BLaER1 (cell line): ENCODE measurements at regions not wholly inside any gene's neighbourhood (a gene's known extent, or its start where the extent isn't known, plus 50 kb on each side); places are given as distances from the start of the nearest gene placed in this dataset.

Source experiments
- H3K27ac ChIP-seq: shearing (Covaris generic); formaldehyde crosslinking; 2 replicates; pipeline ENCODE4 v1.8.1; 2022
- H3K27me3 ChIP-seq: shearing (Covaris generic); formaldehyde crosslinking; 2 replicates; pipeline ENCODE4 v1.8.1; 2022
- H3K36me3 ChIP-seq: shearing (Covaris generic); formaldehyde crosslinking; 2 replicates; pipeline ENCODE4 v1.8.1; 2022
- H3K4me1 ChIP-seq: shearing (Covaris generic); formaldehyde crosslinking; 2 replicates; pipeline ENCODE4 v1.8.1; 2022
- H3K4me2 ChIP-seq: shearing (Covaris generic); formaldehyde crosslinking; 2 replicates; pipeline ENCODE4 v1.8.1; 2022
- H3K4me3 ChIP-seq: shearing (Covaris generic); formaldehyde crosslinking; 2 replicates; pipeline ENCODE4 v1.8.1; 2022
- H3K9ac ChIP-seq: shearing (Covaris generic); formaldehyde crosslinking; 2 replicates; pipeline ENCODE4 v1.8.1; 2022
- H3K9me3 ChIP-seq: shearing (Covaris generic); formaldehyde crosslinking; 2 replicates; pipeline ENCODE4 v1.8.1; 2022
- H4K20me1 ChIP-seq: shearing (Covaris generic); formaldehyde crosslinking; 2 replicates; pipeline ENCODE4 v1.8.1; 2022
- Cebpa-rat ChIP-seq: shearing (Covaris generic); IDR thresholded peaks from 2 replicates; pipeline ENCODE4 v1.8.1; 2022

DNA sequence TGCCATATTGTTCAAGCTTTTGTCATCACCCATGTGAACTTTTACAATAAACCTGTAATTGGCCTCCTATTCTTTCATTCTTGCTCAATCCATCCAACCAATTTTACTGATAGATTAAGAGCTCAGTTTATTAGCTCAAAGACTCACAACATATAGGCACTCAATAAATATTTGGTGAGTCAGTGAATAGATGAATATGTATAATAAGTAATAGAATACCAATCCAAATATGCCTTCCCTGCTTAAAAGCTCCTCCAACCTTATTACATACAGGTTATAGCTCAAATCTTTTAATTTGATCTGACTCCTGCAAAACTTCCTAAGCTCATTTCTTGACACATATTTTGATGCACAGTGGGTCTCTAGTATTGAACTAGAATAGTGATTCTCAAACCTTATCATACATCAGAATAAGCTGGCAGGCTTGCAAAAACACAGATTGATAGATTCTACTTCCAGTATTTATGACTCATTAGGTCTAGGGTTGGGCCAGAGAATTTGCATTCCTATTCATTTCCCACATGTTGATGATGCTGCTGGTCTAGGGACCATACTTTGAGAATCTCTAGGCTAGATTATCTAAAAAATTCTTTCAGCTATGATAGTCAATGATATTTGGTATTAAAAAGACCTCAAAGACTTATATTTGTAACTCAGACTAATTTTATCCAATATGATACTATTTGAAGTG is 114.4 kb downstream of the PCTP start:
- peaks cover 20% of the 10 kb centered on the region for H3K9me3 ChIP-seq
- no peak overlapping the region for H3K9ac ChIP-seq
- TF ChIP-seq Cebpa-rat = no peak
- no peaks in the 10 kb centered on the region for H3K27me3 ChIP-seq
- no peaks in the 10 kb centered on the region for H3K36me3 ChIP-seq
- H3K27ac ChIP-seq = no peak overlapping the region
- no peak overlapping the region for H3K4me3 ChIP-seq
- no peak overlapping the region for H3K4me2 ChIP-seq
- H4K20me1 ChIP-seq = no peaks in the 10 kb centered on the region
- H3K4me1 ChIP-seq = no peaks in the 10 kb centered on the region

DNA sequence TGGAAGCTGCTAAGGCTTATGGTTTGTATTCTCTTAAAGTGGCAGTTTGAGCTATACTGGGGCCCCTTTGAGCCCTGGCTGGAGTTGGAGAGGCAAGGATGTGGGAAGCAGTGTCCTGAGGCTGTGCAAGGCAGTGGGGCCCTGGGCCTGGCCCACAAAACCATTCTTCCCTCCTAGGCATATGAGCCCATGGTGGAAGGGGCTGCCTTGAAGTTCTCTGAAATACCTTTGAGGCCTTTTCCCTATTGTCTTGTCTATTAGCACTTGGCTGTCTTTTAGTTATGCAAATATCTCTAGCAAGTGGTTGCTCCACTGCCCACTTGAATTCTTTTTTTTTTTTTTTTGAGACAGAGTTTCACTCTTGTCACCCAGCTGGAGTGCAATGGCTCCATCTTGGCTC is 119.2 kb downstream of the PCTP start:
- no peak overlapping the region for H3K4me3 ChIP-seq
- H3K36me3 ChIP-seq = no peaks in the 10 kb centered on the region
- no peak overlapping the region for H3K27ac ChIP-seq
- H4K20me1 ChIP-seq = no peaks in the 10 kb centered on the region
- H3K9ac ChIP-seq = no peak overlapping the region
- no peak overlapping the region for H3K4me2 ChIP-seq
- H3K4me1 ChIP-seq = no peaks in the 10 kb centered on the region
- no peak for TF ChIP-seq Cebpa-rat
- H3K9me3 ChIP-seq = peaks cover 23% of the 10 kb centered on the region
- no peaks in the 10 kb centered on the region for H3K27me3 ChIP-seq

DNA sequence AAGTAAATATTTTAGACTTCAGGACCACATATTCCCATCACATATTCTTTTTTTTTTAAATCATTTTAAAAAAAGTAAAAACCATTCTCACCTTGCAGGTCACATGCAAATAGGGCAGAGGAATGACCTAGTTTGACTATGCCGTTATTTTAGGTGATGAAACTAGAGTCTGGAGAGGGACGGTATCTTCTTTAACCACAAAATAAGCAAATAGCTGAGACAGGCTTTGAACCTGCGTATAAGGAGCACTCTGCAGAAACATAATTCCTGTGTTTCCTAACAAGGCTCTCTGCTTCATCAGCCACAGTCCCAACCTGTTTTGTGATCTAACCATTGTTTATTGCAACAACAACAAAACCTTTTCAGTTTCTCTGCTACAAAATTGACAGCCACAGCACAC is 121.5 kb downstream of the PCTP start:
- no peaks in the 10 kb centered on the region for H3K4me1 ChIP-seq
- H3K9me3 ChIP-seq = peaks cover 12% of the 10 kb centered on the region
- H3K4me3 ChIP-seq = no peak overlapping the region
- H3K9ac ChIP-seq = no peak overlapping the region
- H3K36me3 ChIP-seq = no peaks in the 10 kb centered on the region
- no peaks in the 10 kb centered on the region for H4K20me1 ChIP-seq
- no peak for TF ChIP-seq Cebpa-rat
- H3K27me3 ChIP-seq = no peaks in the 10 kb centered on the region
- H3K4me2 ChIP-seq = no peak overlapping the region
- no peak overlapping the region for H3K27ac ChIP-seq

DNA sequence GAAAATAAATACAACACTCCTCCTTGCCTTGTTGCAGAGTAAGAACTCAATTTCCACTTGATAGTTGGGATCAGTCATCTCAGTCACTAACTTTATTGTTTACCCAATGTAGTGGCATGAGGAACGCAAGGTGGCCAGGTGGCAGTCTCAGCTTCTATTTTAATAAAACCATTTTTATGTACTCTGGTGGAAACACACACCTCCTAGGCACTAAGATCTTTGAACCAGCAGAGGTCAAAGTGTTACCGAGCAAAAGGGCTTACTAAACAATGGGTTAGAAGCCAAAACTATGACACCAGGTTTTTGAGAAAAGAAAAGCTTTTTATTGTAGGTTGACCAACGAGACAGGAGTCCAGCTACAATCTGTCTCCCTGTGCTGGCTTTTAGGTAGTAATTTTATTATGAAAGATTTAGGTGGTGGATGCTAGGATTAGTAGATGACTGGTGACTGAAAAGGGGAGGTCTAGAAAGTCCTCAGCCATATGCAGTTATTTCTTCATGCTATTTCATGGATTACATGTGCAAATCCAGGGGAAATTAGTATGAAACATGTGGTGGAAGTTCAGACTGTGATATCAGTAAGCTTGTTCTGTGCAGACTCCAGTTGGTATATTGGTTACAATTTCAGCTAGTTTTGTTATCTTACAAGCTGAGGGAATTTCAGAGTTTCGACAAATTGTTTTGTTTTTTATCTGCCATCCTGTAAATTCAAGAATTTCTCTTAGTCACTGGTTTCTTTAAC is 122.3 kb downstream of the PCTP start:
- no peaks in the 10 kb centered on the region for H4K20me1 ChIP-seq
- H3K9me3 ChIP-seq = peaks cover 12% of the 10 kb centered on the region
- no peaks in the 10 kb centered on the region for H3K4me1 ChIP-seq
- H3K9ac ChIP-seq = no peak overlapping the region
- H3K4me2 ChIP-seq = no peak overlapping the region
- H3K36me3 ChIP-seq = no peaks in the 10 kb centered on the region
- H3K4me3 ChIP-seq = no peak overlapping the region
- no peaks in the 10 kb centered on the region for H3K27me3 ChIP-seq
- no peak overlapping the region for H3K27ac ChIP-seq
- TF ChIP-seq Cebpa-rat = no peak

DNA sequence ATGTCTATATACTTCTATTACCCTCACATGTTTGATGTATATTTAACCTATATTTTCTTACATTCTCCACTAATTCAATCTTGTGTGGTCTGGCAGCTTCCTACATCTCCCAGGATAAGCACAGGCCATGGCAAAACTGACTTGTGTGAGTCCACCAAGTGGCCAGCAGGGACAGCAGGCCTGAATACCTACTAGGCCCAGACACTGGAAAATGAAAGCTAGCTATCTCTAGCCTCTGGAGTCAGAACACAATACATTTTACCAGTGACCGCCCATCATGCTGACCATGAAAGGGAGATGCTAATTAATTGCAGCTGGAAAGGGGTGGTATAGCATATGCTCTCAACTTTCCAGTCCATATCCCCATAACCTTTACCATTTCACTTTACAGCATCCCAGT is 132.3 kb downstream of the PCTP start:
- Histone ChIP-seq H3K27me3 (no peaks in the 10 kb centered on the region), H3K4me3 (no peak overlapping the region), H3K27ac (no peak overlapping the region), H3K4me1 (no peaks in the 10 kb centered on the region), H3K4me2 (no peak overlapping the region), H3K36me3 (no peaks in the 10 kb centered on the region), H3K9me3 (no peaks in the 10 kb centered on the region), H4K20me1 (no peaks in the 10 kb centered on the region), H3K9ac (no peak overlapping the region)
- TF ChIP-seq Cebpa-rat = no peak

DNA sequence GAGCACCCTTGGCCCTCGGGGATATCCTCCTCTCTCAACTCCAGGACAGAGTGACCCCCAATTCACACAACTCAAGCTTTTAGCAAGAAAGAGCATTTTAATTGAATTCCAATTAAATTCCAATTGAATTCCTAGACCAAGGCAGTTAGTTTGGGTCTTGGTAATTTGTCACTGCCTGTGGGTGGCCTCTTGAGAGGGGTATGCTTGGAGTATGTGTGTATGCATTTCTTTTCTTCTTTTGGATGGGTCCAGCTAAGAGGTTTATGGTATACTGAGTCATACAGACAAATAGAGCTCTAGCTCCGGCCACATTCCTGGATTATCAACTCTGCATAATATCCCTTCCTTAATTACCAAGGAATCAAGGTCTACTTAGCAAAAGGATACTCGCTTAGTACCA is 136.7 kb downstream of the PCTP start:
- H3K4me1 ChIP-seq = no peaks in the 10 kb centered on the region
- no peaks in the 10 kb centered on the region for H3K27me3 ChIP-seq
- H3K36me3 ChIP-seq = no peaks in the 10 kb centered on the region
- H3K9me3 ChIP-seq = no peaks in the 10 kb centered on the region
- H4K20me1 ChIP-seq = no peaks in the 10 kb centered on the region
- no peak overlapping the region for H3K4me3 ChIP-seq
- no peak overlapping the region for H3K4me2 ChIP-seq
- no peak overlapping the region for H3K27ac ChIP-seq
- no peak overlapping the region for H3K9ac ChIP-seq
- TF ChIP-seq Cebpa-rat = no peak

DNA sequence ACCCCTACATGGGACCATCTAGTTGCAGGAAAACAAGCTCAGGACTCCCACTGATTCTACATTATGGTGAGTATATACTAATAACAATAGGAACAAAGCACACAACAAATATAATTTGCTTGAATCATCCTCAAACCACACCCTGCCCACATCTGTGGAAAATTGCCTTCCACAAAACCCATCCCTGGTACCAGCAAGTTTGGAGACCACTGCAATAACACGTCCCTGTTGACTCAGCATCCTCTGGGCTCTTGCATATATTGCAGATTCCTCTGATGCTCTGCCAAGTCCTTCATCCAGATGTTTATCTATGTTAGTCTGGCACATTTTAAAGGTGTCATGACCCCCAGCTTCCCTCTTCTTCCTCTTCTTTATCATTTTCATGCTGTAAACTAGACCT is 138.4 kb downstream of the PCTP start:
- Histone ChIP-seq H4K20me1 (no peaks in the 10 kb centered on the region), H3K9me3 (no peaks in the 10 kb centered on the region), H3K27me3 (no peaks in the 10 kb centered on the region), H3K4me2 (no peak overlapping the region), H3K9ac (no peak overlapping the region), H3K4me1 (no peaks in the 10 kb centered on the region), H3K4me3 (no peak overlapping the region), H3K27ac (no peak overlapping the region), H3K36me3 (no peaks in the 10 kb centered on the region)
- TF ChIP-seq Cebpa-rat = no peak

DNA sequence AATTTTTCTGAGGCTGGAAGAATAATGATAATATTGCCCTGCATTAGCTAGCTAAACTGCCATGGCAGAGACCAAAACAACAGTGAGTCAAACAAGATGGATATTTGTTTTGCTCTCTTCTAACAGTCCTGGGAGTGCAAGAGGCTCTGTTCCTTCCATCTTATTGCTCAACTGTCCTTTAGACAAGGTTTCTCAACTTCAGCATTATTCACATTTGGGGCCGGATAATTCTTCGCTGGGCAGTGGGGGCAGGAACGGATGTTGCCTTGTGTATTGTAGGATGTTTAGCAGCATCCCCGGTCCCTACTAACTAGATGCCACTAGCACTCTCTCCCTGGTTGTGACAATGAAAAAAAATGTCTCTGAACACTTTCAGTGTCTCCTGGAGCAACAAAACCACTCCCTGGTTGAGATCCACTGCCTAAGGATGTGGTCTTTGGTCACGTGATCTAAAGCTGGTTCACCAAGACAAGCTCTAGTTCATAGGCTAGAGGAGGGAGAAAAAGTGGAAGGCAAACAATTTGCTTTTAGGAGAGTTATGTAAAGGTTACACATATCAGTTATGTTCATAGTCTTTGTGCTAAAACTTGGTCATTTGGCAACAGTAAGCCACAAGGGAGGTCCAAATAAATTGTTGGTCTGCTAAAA is 144.4 kb downstream of the PCTP start:
- no peak overlapping the region for H3K4me3 ChIP-seq
- H3K9me3 ChIP-seq = no peaks in the 10 kb centered on the region
- H3K36me3 ChIP-seq = no peaks in the 10 kb centered on the region
- H3K4me1 ChIP-seq = 0 out of 2 replicates have a peak, but pooled peaks cover 4% of the 10 kb centered on the region
- H3K9ac ChIP-seq = no peak overlapping the region
- no peak for TF ChIP-seq Cebpa-rat
- no peak overlapping the region for H3K27ac ChIP-seq
- no peak overlapping the region for H3K4me2 ChIP-seq
- no peaks in the 10 kb centered on the region for H4K20me1 ChIP-seq
- H3K27me3 ChIP-seq = no peaks in the 10 kb centered on the region

DNA sequence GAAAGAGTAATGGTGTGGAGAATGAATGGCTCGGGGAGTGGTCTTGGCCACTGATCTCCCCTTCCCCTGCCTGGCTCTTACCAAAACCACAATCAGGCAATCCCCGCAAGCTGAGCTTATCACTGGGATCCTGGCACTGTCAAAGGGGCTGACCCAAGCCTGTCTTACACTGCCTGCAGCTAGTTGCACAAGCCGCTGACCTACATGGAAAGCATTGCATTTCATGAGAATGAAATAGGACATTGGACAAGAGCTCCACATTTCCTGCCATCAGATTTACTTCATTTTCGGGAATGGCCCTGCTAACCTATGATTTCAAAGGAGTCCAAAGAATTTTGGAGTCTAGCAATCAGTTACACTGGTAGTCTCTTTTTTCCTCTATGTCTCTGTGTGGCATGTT is 146.4 kb downstream of the PCTP start:
- Histone ChIP-seq H3K4me2 (no peak overlapping the region), H3K4me1 (0 out of 2 replicates have a peak, but pooled peaks cover 4% of the 10 kb centered on the region), H4K20me1 (no peaks in the 10 kb centered on the region), H3K9ac (no peak overlapping the region), H3K4me3 (no peak overlapping the region), H3K27ac (no peak overlapping the region), H3K9me3 (no peaks in the 10 kb centered on the region), H3K36me3 (no peaks in the 10 kb centered on the region), H3K27me3 (no peaks in the 10 kb centered on the region)
- TF ChIP-seq Cebpa-rat = no peak

DNA sequence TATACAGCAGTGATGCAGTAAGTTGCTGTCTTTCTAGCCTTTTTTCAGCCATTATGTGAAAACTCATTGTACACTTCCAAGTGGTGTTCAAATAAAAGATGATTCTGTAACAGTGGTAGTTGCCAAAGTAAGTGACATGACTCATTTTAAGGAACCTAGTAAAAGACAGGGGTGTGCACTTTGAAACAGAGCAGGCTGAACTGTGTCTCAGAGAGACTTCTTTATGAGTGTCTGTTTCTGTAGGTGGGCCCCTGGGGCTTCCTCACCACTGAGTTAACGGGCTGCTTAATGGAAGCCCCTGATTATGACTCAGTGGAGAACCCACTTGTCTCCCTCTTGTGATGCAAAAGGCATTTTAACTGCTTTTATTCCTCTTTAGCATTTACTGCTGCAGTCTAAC is 147.3 kb downstream of the PCTP start:
- no peak overlapping the region for H3K4me2 ChIP-seq

More for the DNA sequence above, 147.3 kb downstream of the PCTP start:
- no peak overlapping the region for H3K27ac ChIP-seq
- H3K9ac ChIP-seq = no peak overlapping the region
- H3K27me3 ChIP-seq = no peaks in the 10 kb centered on the region
- H3K4me1 ChIP-seq = 0 out of 2 replicates have a peak, but pooled peaks cover 4% of the 10 kb centered on the region
- H3K4me3 ChIP-seq = no peak overlapping the region
- H3K36me3 ChIP-seq = no peaks in the 10 kb centered on the region
- H3K9me3 ChIP-seq = no peaks in the 10 kb centered on the region
- no peaks in the 10 kb centered on the region for H4K20me1 ChIP-seq
- TF ChIP-seq Cebpa-rat = no peak
